Mesenchymal stem cell (in vitro differentiated cells and primary cell): ENCODE measurements at regions not wholly inside any gene's neighbourhood (a gene's known extent, or its start where the extent isn't known, plus 50 kb on each side); places are given as distances from the start of the nearest gene placed in this dataset.

Source experiments
- DNase-seq: peaks from one replicate; pipeline ENCODE4 v3.0.0-alpha.2; 2013
- H2AFZ ChIP-seq: one replicate; pipeline ENCODE4 v1.6.1; 2013; ENCODE audit warnings: low read depth, mild to moderate bottlenecking, control low read depth, inconsistent platforms, low read length, moderate library complexity
- H2AK5ac ChIP-seq: 2 replicates; pipeline ENCODE4 v1.6.1; 2013; ENCODE audit warnings: low read length, moderate library complexity, mild to moderate bottlenecking, inconsistent platforms; ENCODE audit not compliant: severe bottlenecking
- H2BK120ac ChIP-seq: one replicate; pipeline ENCODE4 v1.6.1; 2013; ENCODE audit warnings: low read depth, mild to moderate bottlenecking, inconsistent platforms, low read length, moderate library complexity
- H2BK12ac ChIP-seq, 2 experiments: one replicate each; pipeline ENCODE4 v1.6.1; 2013; ENCODE audit warnings: inconsistent platforms in 2 of 2, low read length in 2 of 2, mild to moderate bottlenecking in 2 of 2, moderate library complexity in 2 of 2, control low read depth in 1 of 2
- H2BK15ac ChIP-seq: one replicate; pipeline ENCODE4 v1.6.1; 2013; ENCODE audit warnings: mild to moderate bottlenecking, low read depth, inconsistent platforms; ENCODE audit not compliant: poor library complexity, severe bottlenecking
- H2BK5ac ChIP-seq: 2 replicates; pipeline ENCODE4 v1.6.1; 2013; ENCODE audit warnings: low read depth, mild to moderate bottlenecking, low read length, control low read depth, inconsistent platforms; ENCODE audit not compliant: poor library complexity, severe bottlenecking
- H3K14ac ChIP-seq, 2 experiments: one replicate each; pipeline ENCODE4 v1.6.1; 2013; ENCODE audit warnings: inconsistent platforms in 2 of 2, low read length in 2 of 2, control low read depth in 1 of 2, mild to moderate bottlenecking in 1 of 2, moderate library complexity in 1 of 2
- H3K18ac ChIP-seq, 2 experiments: one replicate each; pipeline ENCODE4 v1.6.1; 2013; ENCODE audit warnings: inconsistent platforms in 2 of 2, low read length in 2 of 2, control low read depth in 1 of 2, low read depth in 1 of 2, mild to moderate bottlenecking in 1 of 2
- H3K23ac ChIP-seq, 2 experiments: one replicate each; pipeline ENCODE4 v1.6.1; 2013; ENCODE audit warnings: inconsistent platforms in 2 of 2, low read length in 2 of 2, mild to moderate bottlenecking in 2 of 2, moderate library complexity in 2 of 2, control low read depth in 1 of 2
- H3K27ac ChIP-seq: 2 replicates; pipeline ENCODE4 v1.5.1; 2013; ENCODE audit warnings: mild to moderate bottlenecking, moderate library complexity, low read length, control low read depth, inconsistent platforms; ENCODE audit not compliant: poor library complexity, severe bottlenecking
- H3K27me3 ChIP-seq, 2 experiments: 2 replicates each; pipeline versions ENCODE4 v1.6.1 to v1.7.0; 2013; ENCODE audit warnings: low read length in 2 of 2, mild to moderate bottlenecking in 2 of 2, moderate library complexity in 2 of 2, control low read depth in 1 of 2, inconsistent platforms in 1 of 2; ENCODE audit not compliant: control insufficient read depth in 1 of 2, insufficient read depth in 1 of 2
- H3K36me3 ChIP-seq, 2 experiments: 2 replicates each; pipeline versions ENCODE4 v1.6.1 to v1.7.0; 2013; ENCODE audit warnings: low read length in 2 of 2, control low read depth in 1 of 2, inconsistent platforms in 1 of 2, low read depth in 1 of 2, mild to moderate bottlenecking in 1 of 2; ENCODE audit not compliant: insufficient read depth in 2 of 2, control insufficient read depth in 1 of 2
- H3K4ac ChIP-seq, 2 experiments: one replicate each; pipeline ENCODE4 v1.6.1; 2013; ENCODE audit warnings: inconsistent platforms in 2 of 2, low read length in 2 of 2, mild to moderate bottlenecking in 2 of 2, moderate library complexity in 2 of 2, control low read depth in 1 of 2, low read depth in 1 of 2
- H3K4me1 ChIP-seq: 2 replicates; pipeline ENCODE4 v1.6.1; 2013; ENCODE audit warnings: low read depth, low read length, control low read depth; ENCODE audit not compliant: control insufficient read depth, insufficient read depth
- H3K4me2 ChIP-seq: 2 replicates; pipeline ENCODE4 v1.6.1; 2013; ENCODE audit warnings: low read length, mild to moderate bottlenecking, inconsistent platforms; ENCODE audit not compliant: poor library complexity, severe bottlenecking
- H3K4me3 ChIP-seq, 2 experiments: 2 replicates each; pipeline versions ENCODE4 v1.5.1 to v1.7.0; 2013; ENCODE audit warnings: low read length in 2 of 2, mild to moderate bottlenecking in 2 of 2, control low read depth in 1 of 2, low read depth in 1 of 2; ENCODE audit not compliant: insufficient read depth in 1 of 2
- H3K79me1 ChIP-seq: replicated peaks from 2 replicates; pipeline ENCODE4 v1.6.1; 2013; ENCODE audit warnings: mild to moderate bottlenecking, control low read depth, low read length, inconsistent platforms; ENCODE audit not compliant: poor library complexity, severe bottlenecking
- H3K9ac ChIP-seq: 2 replicates; pipeline ENCODE4 v1.7.0; 2013; ENCODE audit warnings: mild to moderate bottlenecking, low read length, moderate library complexity
- H3K9me3 ChIP-seq: 2 replicates; pipeline ENCODE4 v1.7.0; 2013; ENCODE audit warnings: mild to moderate bottlenecking, low read length; ENCODE audit not compliant: control insufficient read depth
- H4K8ac ChIP-seq: one replicate; pipeline ENCODE4 v1.6.1; 2013; ENCODE audit warnings: inconsistent platforms, mild to moderate bottlenecking, low read length, moderate library complexity
- H4K91ac ChIP-seq: one replicate; pipeline ENCODE4 v1.6.1; 2013; ENCODE audit warnings: mild to moderate bottlenecking, low read length, inconsistent platforms
- WGBS: methylation state at CpG from one replicate; pipeline ENCODE4 v1.1.7; 2013; ENCODE audit warnings: mixed read lengths; 5-methylcytosine and 5-hydroxymethylcytosine counted together

- Histone ChIP-seq H4K91ac (no peak overlapping the region), H3K9ac (no peak overlapping the region), H2BK15ac (no peak overlapping the region), H3K27me3 (no peaks in the 10 kb centered on the region), H2BK5ac (no peak overlapping the region), H3K27ac (no peak overlapping the region), H2AK5ac (no peak overlapping the region), H3K79me1 (no peaks in the 10 kb centered on the region), H4K8ac (no peak overlapping the region), H3K14ac (no peak overlapping the region), H2BK120ac (no peak overlapping the region), H3K4me3 (no peak overlapping the region), H3K4ac (no peak overlapping the region), H3K9me3 (no peaks in the 10 kb centered on the region), H3K4me1 (no peaks in the 10 kb centered on the region), H3K36me3 (no peaks in the 10 kb centered on the region), H3K23ac (no peak overlapping the region), H3K4me2 (no peak overlapping the region), H3K18ac (no peak overlapping the region), H2AFZ (no peak overlapping the region), H2BK12ac (no peak overlapping the region)
- no peak for DNase-seq
Observed at GRCh38 chr4:131119661-131120060, 2023.7 kb downstream of the C4orf33 start.

DNA sequence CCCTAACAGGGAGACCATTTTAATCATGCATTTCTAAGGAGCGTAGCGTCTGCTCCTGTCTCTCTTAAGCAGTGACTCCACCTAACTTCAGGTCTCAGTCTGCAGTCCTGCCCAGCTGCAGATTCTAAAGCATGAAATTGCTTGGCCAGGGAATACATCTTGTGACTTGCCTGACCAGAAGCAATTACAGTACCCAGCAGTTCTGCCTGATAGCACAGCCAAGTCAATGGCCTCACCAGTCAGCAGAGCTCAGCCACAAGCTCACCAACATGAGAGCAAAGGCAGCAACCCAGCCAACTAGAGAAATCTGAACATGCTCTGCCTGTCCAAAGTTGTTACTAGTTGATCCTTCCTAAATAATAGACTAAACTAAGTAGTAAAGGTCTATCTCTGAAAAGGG, 2011.9 kb upstream of the PCDH10 start:
- H2BK5ac ChIP-seq, result no peak overlapping the region
- H2BK12ac ChIP-seq, result no peak overlapping the region
- H4K8ac ChIP-seq, result no peak overlapping the region
- H2BK15ac ChIP-seq, result no peak overlapping the region
- H3K14ac ChIP-seq, result no peak overlapping the region
- H3K79me1 ChIP-seq, result no peaks in the 10 kb centered on the region
- H4K91ac ChIP-seq, result no peak overlapping the region
- H3K4me3 ChIP-seq, result no peak overlapping the region
- no peaks in the 10 kb centered on the region for H3K36me3 ChIP-seq
- no peak overlapping the region for H3K18ac ChIP-seq
- no peak overlapping the region for H3K9ac ChIP-seq
- H3K4ac ChIP-seq, result no peak overlapping the region
- WGBS, result 98% methylated on average over 2 of the region's 2 CpGs
- H2AK5ac ChIP-seq, result no peak overlapping the region
- peaks cover 4% of the 10 kb centered on the region for H3K9me3 ChIP-seq
- no peak overlapping the region for H3K23ac ChIP-seq
- no peak for DNase-seq
- no peaks in the 10 kb centered on the region for H3K4me1 ChIP-seq
- H3K27me3 ChIP-seq, result no peaks in the 10 kb centered on the region
- no peak overlapping the region for H3K27ac ChIP-seq
- no peak overlapping the region for H3K4me2 ChIP-seq
- no peak overlapping the region for H2AFZ ChIP-seq
- H2BK120ac ChIP-seq, result no peak overlapping the region

DNA sequence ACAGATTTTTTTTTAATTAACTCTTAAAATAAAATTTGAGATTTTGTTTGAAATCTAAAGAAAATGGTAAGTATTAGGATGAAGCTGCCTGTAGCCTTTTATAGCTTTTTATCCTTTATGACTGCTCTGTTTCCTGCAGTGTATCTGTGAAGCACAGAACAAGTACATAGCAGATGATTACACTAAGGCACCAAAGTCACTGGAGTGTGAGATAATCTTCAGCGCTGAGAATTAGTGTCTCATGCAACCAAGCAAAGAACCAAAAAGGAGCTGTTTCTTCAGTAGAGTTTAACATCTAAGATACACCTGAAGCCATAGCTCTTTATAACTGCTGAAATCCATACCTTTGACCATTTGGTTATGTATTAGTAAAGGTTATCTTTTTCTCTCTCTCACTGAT, 1989.8 kb upstream of the PCDH10 start:
- Histone ChIP-seq H2AFZ (no peak overlapping the region), H3K14ac (no peak overlapping the region), H2BK5ac (no peak overlapping the region), H3K23ac (no peak overlapping the region), H3K9ac (no peak overlapping the region), H4K91ac (no peak overlapping the region), H3K4me1 (no peaks in the 10 kb centered on the region), H3K4me3 (no peak overlapping the region), H3K27me3 (no peaks in the 10 kb centered on the region), H2AK5ac (no peak overlapping the region), H3K79me1 (no peaks in the 10 kb centered on the region), H2BK12ac (no peak overlapping the region), H4K8ac (no peak overlapping the region), H2BK120ac (no peak overlapping the region), H3K27ac (no peak overlapping the region), H2BK15ac (no peak overlapping the region), H3K4ac (no peak overlapping the region), H3K4me2 (no peak overlapping the region), H3K18ac (no peak overlapping the region), H3K36me3 (no peaks in the 10 kb centered on the region), H3K9me3 (no peaks in the 10 kb centered on the region)
- 60% methylated on average over 1 of the region's 1 CpG for WGBS
- DNase-seq, result no peak

- H4K91ac ChIP-seq, result no peak overlapping the region
- no peak overlapping the region for H3K14ac ChIP-seq
- H3K4me3 ChIP-seq, result no peak overlapping the region
- H3K18ac ChIP-seq, result no peak overlapping the region
- no peak overlapping the region for H3K4ac ChIP-seq
- H3K79me1 ChIP-seq, result no peaks in the 10 kb centered on the region
- no peak overlapping the region for H4K8ac ChIP-seq
- H2BK15ac ChIP-seq, result no peak overlapping the region
- H2BK12ac ChIP-seq, result no peak overlapping the region
- peaks cover 9% of the 10 kb centered on the region for H3K9me3 ChIP-seq
- no peak overlapping the region for H3K9ac ChIP-seq
- H3K27ac ChIP-seq, result no peak overlapping the region
- H2BK120ac ChIP-seq, result no peak overlapping the region
- H3K4me1 ChIP-seq, result no peaks in the 10 kb centered on the region
- DNase-seq, result no peak
- H3K27me3 ChIP-seq, result no peaks in the 10 kb centered on the region
- no peaks in the 10 kb centered on the region for H3K36me3 ChIP-seq
- WGBS, result 100% methylated on average over 1 of the region's 1 CpG
- no peak overlapping the region for H3K4me2 ChIP-seq
- H2AFZ ChIP-seq, result peak overlapping the region; percentile 18
- no peak overlapping the region for H2AK5ac ChIP-seq
- no peak overlapping the region for H3K23ac ChIP-seq
- no peak overlapping the region for H2BK5ac ChIP-seq
Observed at GRCh38 chr4:131192318-131192717, 1956.8 kb upstream of the PCDH10 start.
